ENCODE measurements at regions not wholly inside any gene's neighbourhood (a gene's known extent, or its start where the extent isn't known, plus 50 kb on each side); places are given as distances from the start of the nearest gene placed in this dataset.

GRCh38 chr5:57032151-57032551, 80.2 kb upstream of the MIER3 start:
- Histone ChIP-seq H3K4me3 (ENCODE audit: low read depth in 1 of 3, low read length in 3 of 3) (no peak overlapping the region), H3K4me1 (ENCODE audit: control insufficient read depth in 3 of 3, insufficient read depth in 2 of 3, low read depth in 1 of 3, low read length in 2 of 3) (peaks cover 0 to 29% (median 0%) of the 10 kb centered on the region in 3 donors), H3K36me3 (ENCODE audit: control insufficient read depth in 3 of 3, insufficient read depth in 2 of 3, low read depth in 1 of 3, low read length in 3 of 3) (no peaks in the 10 kb centered on the region), H3K27me3 (ENCODE audit: control insufficient read depth in 3 of 3, insufficient read depth in 3 of 3, low read length in 3 of 3) (no peaks in the 10 kb centered on the region), H3K9me3 (ENCODE audit: control insufficient read depth in 2 of 2, insufficient read depth in 1 of 2, low read depth in 1 of 2, low read length in 1 of 2) (no peaks in the 10 kb centered on the region), H3K27ac (ENCODE audit: low read depth in 1 of 3, low read length in 2 of 3) (peak overlapping the region; percentile 60 to 87 (median 74))
- DNase-seq, result peak; percentile 76 to 97
- WGBS, 3 donors, result 0 to 41% (median 9%) methylated on average over 1 of the region's 1 CpG
- no peak for FAIRE-seq

GRCh38 chr5:57033103-57033502, 81.2 kb upstream of the MIER3 start:
- Histone ChIP-seq H3K4me3 (ENCODE audit: low read depth in 1 of 3, low read length in 3 of 3) (no peak overlapping the region), H3K4me1 (ENCODE audit: control insufficient read depth in 3 of 3, insufficient read depth in 2 of 3, low read depth in 1 of 3, low read length in 2 of 3) (peaks cover 0 to 29% (median 0%) of the 10 kb centered on the region in 3 donors), H3K27ac (ENCODE audit: low read depth in 1 of 3, low read length in 2 of 3) (peak overlapping the region; percentile 60 to 96 (median 74)), H3K9me3 (ENCODE audit: control insufficient read depth in 2 of 2, insufficient read depth in 1 of 2, low read depth in 1 of 2, low read length in 1 of 2) (no peaks in the 10 kb centered on the region), H3K27me3 (ENCODE audit: control insufficient read depth in 3 of 3, insufficient read depth in 3 of 3, low read length in 3 of 3) (no peaks in the 10 kb centered on the region), H3K36me3 (ENCODE audit: control insufficient read depth in 3 of 3, insufficient read depth in 2 of 3, low read depth in 1 of 3, low read length in 3 of 3) (no peaks in the 10 kb centered on the region)
- DNase-seq (peak; percentile 69 to 97), FAIRE-seq (no peak)

GRCh38 chr5:57033503-57033902, 81.6 kb upstream of the MIER3 start:
- FAIRE-seq, result no peak

GRCh38 chr5:57034201-57034916, 82.4 kb upstream of the MIER3 start:
- FAIRE-seq, result no peak
- H3K27ac ChIP-seq (ENCODE audit: low read depth in 1 of 3, low read length in 2 of 3), result peak overlapping the region in 2 of 3 donors; percentile 32 to 78

More at GRCh38 chr5:57033503-57033902, 81.6 kb upstream of the MIER3 start:
- no peak for DNase-seq
- H3K36me3 ChIP-seq (ENCODE audit: control insufficient read depth in 3 of 3, insufficient read depth in 2 of 3, low read depth in 1 of 3, low read length in 3 of 3), result no peaks in the 10 kb centered on the region
- H3K9me3 ChIP-seq (ENCODE audit: control insufficient read depth in 2 of 2, insufficient read depth in 1 of 2, low read depth in 1 of 2, low read length in 1 of 2), result no peaks in the 10 kb centered on the region
- peak overlapping the region; percentile 60 to 96 (median 60) for H3K27ac ChIP-seq (ENCODE audit: low read depth in 1 of 3, low read length in 2 of 3)
- H3K4me3 ChIP-seq (ENCODE audit: low read depth in 1 of 3, low read length in 3 of 3), result no peak overlapping the region
- 42 to 71% (median 55%) methylated on average over 2 of the region's 2 CpGs for WGBS, 3 donors
- no peaks in the 10 kb centered on the region for H3K27me3 ChIP-seq (ENCODE audit: control insufficient read depth in 3 of 3, insufficient read depth in 3 of 3, low read length in 3 of 3)
- H3K4me1 ChIP-seq (ENCODE audit: control insufficient read depth in 3 of 3, insufficient read depth in 2 of 3, low read depth in 1 of 3, low read length in 2 of 3), result peaks cover 0 to 29% (median 0%) of the 10 kb centered on the region in 3 donors

GRCh38 chr5:57035955-57036354, 84.0 kb upstream of the MIER3 start:
- no peaks in the 10 kb centered on the region for H3K36me3 ChIP-seq (ENCODE audit: control insufficient read depth in 3 of 3, insufficient read depth in 2 of 3, low read depth in 1 of 3, low read length in 3 of 3)
- peak; percentile 75 for FAIRE-seq
- peak in 1 of 2 donors; percentile 65 for DNase-seq
- WGBS, 3 donors, result 20 to 56% (median 36%) methylated on average over 3 of the region's 3 CpGs
- no peak overlapping the region for H3K4me3 ChIP-seq (ENCODE audit: low read depth in 1 of 3, low read length in 3 of 3)
- H3K27ac ChIP-seq (ENCODE audit: low read depth in 1 of 3, low read length in 2 of 3), result no peak overlapping the region
- H3K4me1 ChIP-seq (ENCODE audit: control insufficient read depth in 3 of 3, insufficient read depth in 2 of 3, low read depth in 1 of 3, low read length in 2 of 3), result peaks cover 0 to 29% (median 0%) of the 10 kb centered on the region in 3 donors
- H3K27me3 ChIP-seq (ENCODE audit: control insufficient read depth in 3 of 3, insufficient read depth in 3 of 3, low read length in 3 of 3), result no peaks in the 10 kb centered on the region
- no peaks in the 10 kb centered on the region for H3K9me3 ChIP-seq (ENCODE audit: control insufficient read depth in 2 of 2, insufficient read depth in 1 of 2, low read depth in 1 of 2, low read length in 1 of 2)

More at GRCh38 chr5:57034201-57034916, 82.4 kb upstream of the MIER3 start:
- peak; percentile 38 to 50 for DNase-seq
- WGBS, 3 donors, result 56 to 84% (median 63%) methylated on average over 5 of the region's 5 CpGs
- Histone ChIP-seq H3K27me3 (ENCODE audit: control insufficient read depth in 3 of 3, insufficient read depth in 3 of 3, low read length in 3 of 3) (no peaks in the 10 kb centered on the region), H3K9me3 (ENCODE audit: control insufficient read depth in 2 of 2, insufficient read depth in 1 of 2, low read depth in 1 of 2, low read length in 1 of 2) (no peaks in the 10 kb centered on the region), H3K36me3 (ENCODE audit: control insufficient read depth in 3 of 3, insufficient read depth in 2 of 3, low read depth in 1 of 3, low read length in 3 of 3) (no peaks in the 10 kb centered on the region), H3K4me3 (ENCODE audit: low read depth in 1 of 3, low read length in 3 of 3) (no peak overlapping the region), H3K4me1 (ENCODE audit: control insufficient read depth in 3 of 3, insufficient read depth in 2 of 3, low read depth in 1 of 3, low read length in 2 of 3) (peaks cover 0 to 29% (median 0%) of the 10 kb centered on the region in 3 donors)

GRCh38 chr5:57036761-57037160, 84.8 kb upstream of the MIER3 start:
- no peaks in the 10 kb centered on the region for H3K36me3 ChIP-seq (ENCODE audit: control insufficient read depth in 3 of 3, insufficient read depth in 2 of 3, low read depth in 1 of 3, low read length in 3 of 3)
- no peak overlapping the region for H3K27ac ChIP-seq (ENCODE audit: low read depth in 1 of 3, low read length in 2 of 3)
- WGBS, 3 donors, result 27 to 60% (median 53%) methylated on average over 3 of the region's 3 CpGs
- no peak overlapping the region for H3K4me3 ChIP-seq (ENCODE audit: low read depth in 1 of 3, low read length in 3 of 3)
- FAIRE-seq (no peak), DNase-seq (peak in 1 of 2 donors; percentile 35)
- no peaks in the 10 kb centered on the region for H3K27me3 ChIP-seq (ENCODE audit: control insufficient read depth in 3 of 3, insufficient read depth in 3 of 3, low read length in 3 of 3)
- peaks cover 0 to 24% (median 0%) of the 10 kb centered on the region in 3 donors for H3K4me1 ChIP-seq (ENCODE audit: control insufficient read depth in 3 of 3, insufficient read depth in 2 of 3, low read depth in 1 of 3, low read length in 2 of 3)
- H3K9me3 ChIP-seq (ENCODE audit: control insufficient read depth in 2 of 2, insufficient read depth in 1 of 2, low read depth in 1 of 2, low read length in 1 of 2), result no peaks in the 10 kb centered on the region

GRCh38 chr5:57037355-57037754, 85.4 kb upstream of the MIER3 start:
- WGBS, 3 donors, result 80 to 93% (median 83%) methylated on average over 6 of the region's 6 CpGs
- no peak for FAIRE-seq

GRCh38 chr5:57041570-57041969, 89.6 kb upstream of the MIER3 start:
- Histone ChIP-seq H3K4me1 (ENCODE audit: control insufficient read depth in 3 of 3, insufficient read depth in 2 of 3, low read depth in 1 of 3, low read length in 2 of 3) (no peaks in the 10 kb centered on the region), H3K27ac (ENCODE audit: low read depth in 1 of 3, low read length in 2 of 3) (no peak overlapping the region), H3K4me3 (ENCODE audit: low read depth in 1 of 3, low read length in 3 of 3) (no peak overlapping the region), H3K27me3 (ENCODE audit: control insufficient read depth in 3 of 3, insufficient read depth in 3 of 3, low read length in 3 of 3) (no peaks in the 10 kb centered on the region), H3K9me3 (ENCODE audit: control insufficient read depth in 2 of 2, insufficient read depth in 1 of 2, low read depth in 1 of 2, low read length in 1 of 2) (no peaks in the 10 kb centered on the region), H3K36me3 (ENCODE audit: control insufficient read depth in 3 of 3, insufficient read depth in 2 of 3, low read depth in 1 of 3, low read length in 3 of 3) (no peaks in the 10 kb centered on the region)
- DNase-seq (peak in 1 of 2 donors; percentile 65), FAIRE-seq (no peak)
- WGBS, 3 donors, result 7 to 56% (median 35%) methylated on average over 1 of the region's 1 CpG

More at GRCh38 chr5:57037355-57037754, 85.4 kb upstream of the MIER3 start:
- Histone ChIP-seq H3K4me3 (ENCODE audit: low read depth in 1 of 3, low read length in 3 of 3) (no peak overlapping the region), H3K27ac (ENCODE audit: low read depth in 1 of 3, low read length in 2 of 3) (no peak overlapping the region), H3K4me1 (ENCODE audit: control insufficient read depth in 3 of 3, insufficient read depth in 2 of 3, low read depth in 1 of 3, low read length in 2 of 3) (peaks cover 0 to 18% (median 0%) of the 10 kb centered on the region in 3 donors), H3K36me3 (ENCODE audit: control insufficient read depth in 3 of 3, insufficient read depth in 2 of 3, low read depth in 1 of 3, low read length in 3 of 3) (no peaks in the 10 kb centered on the region), H3K27me3 (ENCODE audit: control insufficient read depth in 3 of 3, insufficient read depth in 3 of 3, low read length in 3 of 3) (no peaks in the 10 kb centered on the region), H3K9me3 (ENCODE audit: control insufficient read depth in 2 of 2, insufficient read depth in 1 of 2, low read depth in 1 of 2, low read length in 1 of 2) (no peaks in the 10 kb centered on the region)
- DNase-seq, result no peak
